HG03097 (cell line): ENCODE measurements at regions not wholly inside any gene's neighbourhood (a gene's known extent, or its start where the extent isn't known, plus 50 kb on each side); places are given as distances from the start of the nearest gene placed in this dataset.
"Not testable (repeated sequence)": the region's sequence is repeated elsewhere in the genome, so short reads cannot be mapped to it uniquely, and the experiment has no call there.

Experiments
- ATAC-seq: cut with Tn5 transposase; IDR thresholded peaks from one replicate; pipeline ENCODE4 v1.9.1; 2021; ENCODE audit not compliant: unreplicated experiment, low FRiP score

DNA sequence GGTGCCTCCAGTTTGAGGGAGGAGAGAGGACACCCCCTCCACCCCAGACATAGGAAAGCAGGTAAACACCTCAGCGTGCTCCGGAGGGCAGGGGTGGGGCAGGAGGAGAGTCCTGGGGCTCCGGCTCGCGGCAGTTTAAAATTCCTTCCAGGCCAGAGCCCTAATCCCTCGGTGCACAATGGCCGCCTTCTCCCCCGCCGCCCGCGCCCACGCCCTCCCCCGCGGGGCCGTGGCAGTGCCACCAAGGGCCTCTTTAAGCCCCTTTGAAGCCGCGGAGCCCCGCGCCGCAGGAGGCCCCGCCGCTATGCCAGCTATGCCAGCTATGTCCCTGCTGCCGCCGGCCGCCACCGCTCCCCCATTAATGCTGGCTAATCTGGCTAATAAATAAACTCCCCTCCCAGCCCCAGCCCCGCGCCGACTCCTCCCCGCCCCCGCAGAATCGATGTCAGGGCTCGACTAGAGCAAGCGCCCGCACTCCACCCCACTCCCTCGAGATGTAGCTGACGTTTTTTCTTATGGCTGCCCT is 125.1 kb downstream of the MRPL14 start:
- ATAC-seq = no peak

DNA sequence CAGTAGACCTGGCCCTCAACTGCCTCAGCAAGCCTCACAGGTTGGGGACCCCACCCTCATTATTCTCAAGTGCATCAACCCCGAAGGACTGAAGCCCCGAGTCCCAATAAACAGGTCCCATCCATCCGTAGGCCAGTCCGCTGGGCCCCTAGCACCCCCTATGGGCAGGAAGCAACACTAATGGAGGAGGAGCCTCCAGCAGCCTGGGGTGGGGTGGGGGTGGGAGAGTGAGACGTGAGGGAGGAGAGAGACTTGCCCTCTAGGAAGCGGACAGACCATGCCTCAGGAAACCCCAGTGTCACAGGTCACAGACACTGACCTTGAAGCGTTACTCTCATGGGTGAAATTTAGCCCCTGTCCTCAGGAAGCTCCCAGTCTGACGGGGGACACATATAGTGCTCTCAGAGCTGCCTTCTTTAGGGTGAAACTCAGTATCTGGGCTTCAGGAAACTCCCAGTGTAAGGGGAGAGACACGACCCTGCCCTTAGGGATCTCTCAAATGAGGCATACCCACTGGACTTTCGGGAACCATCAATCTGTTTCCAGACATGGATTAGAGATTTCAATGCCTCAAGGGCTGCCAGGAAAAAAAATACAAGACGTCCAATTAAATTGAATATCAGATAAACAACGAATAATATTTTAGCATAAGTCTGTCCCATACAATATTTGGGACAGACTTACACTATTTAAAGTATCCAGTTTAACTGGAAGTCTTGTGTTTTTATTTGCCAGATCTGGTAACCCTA is 125.8 kb downstream of the MRPL14 start:
- ATAC-seq = no peak

DNA sequence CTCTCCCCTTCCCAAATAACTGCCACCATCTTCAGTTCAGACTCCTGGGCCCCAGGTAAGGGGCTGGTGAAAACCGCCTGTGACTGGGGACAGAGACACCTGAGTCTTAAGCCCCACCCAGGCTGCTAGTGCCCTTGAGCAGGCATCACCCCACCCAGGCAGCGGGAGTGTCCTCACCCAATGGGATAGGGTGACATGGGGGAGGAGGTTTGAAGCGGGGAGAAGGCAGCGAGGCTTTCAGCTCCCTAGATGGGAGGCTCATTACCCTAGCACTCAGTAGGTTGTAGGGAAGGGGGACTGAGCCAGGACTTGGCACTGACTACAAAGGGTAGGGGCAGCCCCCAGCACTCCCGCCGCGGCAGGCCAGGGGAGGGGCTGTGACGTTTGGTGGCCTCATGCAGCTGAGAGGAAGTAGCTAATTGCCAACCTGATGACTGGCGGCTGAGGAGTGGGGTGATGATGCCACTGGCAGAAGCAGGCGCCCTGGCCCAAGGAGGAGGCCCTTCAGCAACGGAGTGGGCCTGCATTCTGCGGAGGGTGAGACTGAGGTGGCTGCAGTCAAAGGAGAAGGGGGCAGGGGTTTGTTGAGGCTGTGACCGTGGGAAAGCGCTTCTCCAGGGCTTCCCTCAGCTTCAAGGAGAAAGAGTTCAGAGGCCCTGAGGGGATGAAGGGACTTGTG is 126.9 kb downstream of the MRPL14 start:
- no peak for ATAC-seq

DNA sequence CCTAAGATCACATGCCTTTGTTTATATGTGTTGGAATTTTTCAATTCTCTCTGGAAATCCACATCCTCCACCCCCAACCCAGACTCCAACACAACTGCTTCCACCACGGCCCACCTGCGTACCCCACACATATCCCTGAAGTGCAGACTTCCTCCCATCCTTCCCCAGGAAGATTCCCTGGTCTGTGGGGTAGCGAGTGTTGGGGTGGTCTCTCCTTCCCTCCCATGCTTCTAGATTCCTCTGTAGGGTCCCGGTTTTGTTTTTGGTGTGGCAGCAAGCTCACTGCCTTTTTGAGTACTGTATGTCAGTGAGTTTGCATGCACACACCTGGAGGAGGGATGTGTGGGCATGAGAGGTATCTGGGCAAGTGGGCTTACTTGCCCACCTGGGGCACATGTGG is 127.6 kb downstream of the MRPL14 start:
- no peak for ATAC-seq

DNA sequence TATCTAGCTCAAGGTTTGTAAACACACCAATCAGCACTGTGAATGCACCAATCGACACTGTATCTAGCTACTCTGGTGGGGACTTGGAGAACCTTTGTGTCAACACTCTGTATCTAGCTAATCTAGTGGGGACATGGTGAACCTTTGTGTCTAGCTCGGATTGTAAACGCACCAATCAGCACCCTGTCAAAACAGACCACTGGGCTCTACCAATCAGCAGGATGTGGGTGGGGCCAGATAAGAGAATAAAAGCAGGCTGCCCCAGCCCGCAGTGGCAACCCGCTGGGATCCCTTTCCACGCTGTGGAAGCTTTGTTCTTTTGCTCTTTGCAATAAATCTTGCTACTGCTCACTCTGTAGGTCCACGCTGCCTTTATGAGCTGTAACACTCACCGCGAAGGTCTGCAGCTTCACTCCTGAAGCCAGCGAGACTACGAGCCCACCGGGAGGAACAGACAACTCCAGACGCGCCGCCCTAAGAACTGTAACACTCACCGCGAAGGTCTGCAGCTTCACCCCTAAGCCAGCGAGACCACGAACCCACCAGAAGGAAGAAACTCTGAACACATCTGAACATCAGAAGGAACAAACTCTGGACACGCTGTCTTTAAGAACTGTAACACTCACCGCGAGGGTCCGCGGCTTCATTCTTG is 128.5 kb downstream of the MRPL14 start:
- not testable (repeated sequence) for ATAC-seq

DNA sequence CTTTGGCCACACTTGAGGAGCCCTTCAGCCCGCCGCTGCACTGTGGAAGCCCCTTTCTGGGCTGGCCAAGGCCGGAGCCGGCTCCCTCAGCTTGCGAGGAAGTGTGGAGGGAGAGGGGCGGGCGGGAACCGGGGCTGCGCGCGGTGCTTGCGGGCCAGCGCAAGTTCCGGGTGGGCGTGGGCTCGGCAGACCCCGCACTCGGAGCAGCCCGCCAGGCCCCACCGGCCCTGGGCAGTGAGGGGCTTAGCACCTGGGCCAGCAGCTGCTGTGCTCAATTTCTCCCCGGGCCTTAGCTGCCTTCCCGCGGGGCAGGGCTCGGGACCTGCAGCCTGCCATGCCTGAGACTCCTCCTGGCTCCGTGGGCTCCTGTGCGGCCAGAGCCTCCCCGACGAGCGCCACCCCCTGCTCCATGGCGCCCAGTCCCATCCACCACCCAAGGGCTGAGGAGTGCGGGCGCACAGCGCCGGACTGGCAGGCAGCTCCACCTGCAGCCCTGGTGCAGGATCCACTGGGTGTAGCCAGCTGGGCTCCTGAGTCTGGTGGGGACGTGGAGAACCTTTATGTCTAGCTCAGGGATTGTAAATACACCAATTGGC is 129.2 kb downstream of the MRPL14 start:
- not testable (repeated sequence) for ATAC-seq

DNA sequence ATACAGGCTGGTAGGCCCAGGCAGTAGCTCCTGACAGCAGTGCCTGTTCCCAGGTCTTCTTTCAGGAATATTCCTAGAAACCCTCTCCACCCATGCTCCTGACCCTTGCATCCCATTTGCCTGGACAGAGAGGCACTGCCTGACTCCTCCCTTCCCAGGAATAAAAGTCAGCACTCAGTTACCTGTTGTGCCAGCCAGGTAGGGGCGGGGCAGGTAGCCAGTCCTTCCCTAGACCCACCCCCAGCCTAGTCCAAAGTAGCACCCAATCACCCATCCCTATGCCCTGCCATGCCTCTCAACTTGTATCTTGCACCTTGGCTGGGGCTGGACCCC is 129.9 kb downstream of the MRPL14 start:
- no peak for ATAC-seq

DNA sequence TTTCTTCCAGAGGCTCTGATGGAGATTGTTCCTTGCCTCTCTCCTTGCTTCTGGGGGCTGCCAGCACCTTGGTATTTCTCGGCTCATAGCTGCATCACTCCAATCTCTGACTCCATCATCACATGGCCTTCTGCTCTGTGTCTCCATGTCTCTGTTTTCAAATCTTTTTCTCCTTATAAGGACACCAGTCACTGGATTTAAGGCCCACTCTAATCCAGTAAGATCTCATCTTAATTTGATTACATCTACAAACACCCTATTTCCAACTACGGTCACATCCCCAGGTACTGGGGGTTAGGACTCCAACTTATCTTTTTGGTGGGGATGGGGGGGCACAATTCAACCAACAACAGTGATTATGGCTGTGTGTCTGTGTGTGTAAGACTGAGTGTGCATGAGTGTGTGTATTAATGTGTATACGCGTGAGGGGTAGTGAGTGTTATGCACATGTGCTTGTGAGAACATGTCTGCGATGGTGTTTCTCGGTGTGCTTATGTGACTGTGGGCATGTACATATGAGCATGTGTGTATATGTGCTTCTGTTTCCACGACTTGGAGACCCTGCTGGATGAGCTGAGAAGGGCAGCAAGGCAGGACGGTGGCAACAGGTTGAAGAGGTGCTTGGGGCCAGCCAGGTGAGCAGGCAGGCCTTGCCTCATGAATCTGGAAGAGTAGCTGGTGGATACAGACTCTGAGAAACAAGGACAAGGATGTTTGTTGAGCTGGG is 130.5 kb downstream of the MRPL14 start:
- ATAC-seq = no peak

DNA sequence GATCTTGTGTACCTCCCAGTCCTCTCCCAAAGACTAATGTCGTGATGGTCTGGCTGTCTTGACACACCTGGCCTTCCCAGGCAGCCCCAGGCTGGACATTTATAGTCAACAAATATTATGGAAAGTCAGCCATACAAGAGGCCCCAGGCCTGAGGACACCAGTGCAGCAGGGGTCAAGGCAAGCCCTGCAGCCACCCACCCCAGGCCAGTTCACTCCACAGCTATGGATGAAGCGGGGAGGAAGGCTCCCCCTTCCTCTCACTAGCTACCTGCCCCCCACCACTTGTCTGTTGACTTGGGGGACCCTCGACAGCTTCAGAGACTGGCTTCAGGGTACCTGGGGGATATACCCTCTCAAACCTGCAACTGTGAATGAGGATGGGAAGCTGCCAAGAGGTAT is 132.1 kb downstream of the MRPL14 start:
- no peak for ATAC-seq

DNA sequence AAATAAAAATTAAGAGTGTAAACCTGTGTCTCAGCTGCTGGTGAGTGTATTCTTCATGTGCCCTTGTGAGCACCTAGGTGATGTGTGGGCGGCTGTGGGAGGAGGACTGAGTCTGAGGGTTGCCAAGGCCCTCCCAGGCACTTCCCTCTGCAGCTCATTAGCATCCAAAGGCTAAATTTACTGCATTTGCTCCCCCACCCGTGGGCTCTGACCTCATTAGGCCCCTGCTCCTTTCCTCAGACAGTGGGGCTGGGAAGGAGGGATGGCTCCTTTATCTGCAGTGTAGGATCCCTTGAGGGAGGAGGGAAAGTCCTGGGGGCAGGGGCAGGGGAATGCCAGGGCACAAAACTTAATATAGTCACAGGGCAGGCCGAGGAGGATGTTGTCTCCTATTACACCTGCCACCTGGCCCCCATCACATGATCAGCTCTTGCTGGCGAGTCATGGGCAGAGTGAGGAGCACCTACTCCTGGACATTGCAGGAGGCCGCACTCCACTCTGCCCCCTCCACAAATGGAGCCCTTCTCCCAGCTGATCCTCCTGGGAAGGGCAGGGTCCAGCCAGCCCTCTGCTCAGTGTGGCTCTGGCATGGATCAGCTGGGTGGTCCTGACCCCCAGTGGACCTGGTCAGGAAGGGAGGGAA is 133.2 kb downstream of the MRPL14 start:
- no peak for ATAC-seq

DNA sequence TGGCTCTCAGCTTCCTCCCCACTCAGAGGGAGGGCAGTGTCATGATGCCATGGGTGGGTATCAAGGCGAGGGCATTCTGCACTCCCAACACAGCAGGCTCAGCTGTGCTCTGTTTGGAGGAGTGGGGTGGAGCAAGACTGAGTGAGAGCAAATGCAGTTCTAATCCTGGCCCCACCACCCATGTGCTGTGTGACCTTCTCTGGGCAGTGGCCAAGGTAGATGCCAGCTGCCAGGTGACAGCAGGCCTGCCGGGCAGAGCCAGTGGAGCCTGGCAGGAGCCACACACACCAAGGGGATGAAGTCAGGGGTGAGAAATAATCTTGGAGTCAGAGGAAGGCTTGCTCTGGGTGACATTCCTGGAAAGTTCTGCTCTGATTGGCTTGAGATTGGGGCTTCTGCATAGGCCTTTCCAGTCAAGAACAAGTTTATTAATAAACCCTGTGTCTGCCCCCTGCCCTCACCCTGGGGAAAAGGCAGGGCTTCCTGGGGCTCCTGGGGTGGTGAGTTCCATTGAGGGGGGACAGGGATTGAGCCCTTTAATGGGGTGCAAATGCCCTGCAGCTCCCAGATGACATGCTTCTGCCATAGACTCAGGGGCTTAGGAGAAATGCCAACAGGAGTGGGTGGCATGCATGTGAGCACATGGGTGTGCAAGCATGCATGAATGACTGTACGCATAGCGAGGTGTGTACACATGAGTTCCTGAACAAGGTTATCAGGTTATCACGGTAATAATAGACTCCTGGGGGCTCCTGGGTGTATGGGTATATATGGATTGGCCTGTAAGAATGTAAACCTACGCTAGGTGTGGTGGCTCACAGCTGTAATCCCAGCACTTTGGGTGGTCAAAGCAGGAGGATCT is 134.2 kb downstream of the MRPL14 start:
- no peak for ATAC-seq

DNA sequence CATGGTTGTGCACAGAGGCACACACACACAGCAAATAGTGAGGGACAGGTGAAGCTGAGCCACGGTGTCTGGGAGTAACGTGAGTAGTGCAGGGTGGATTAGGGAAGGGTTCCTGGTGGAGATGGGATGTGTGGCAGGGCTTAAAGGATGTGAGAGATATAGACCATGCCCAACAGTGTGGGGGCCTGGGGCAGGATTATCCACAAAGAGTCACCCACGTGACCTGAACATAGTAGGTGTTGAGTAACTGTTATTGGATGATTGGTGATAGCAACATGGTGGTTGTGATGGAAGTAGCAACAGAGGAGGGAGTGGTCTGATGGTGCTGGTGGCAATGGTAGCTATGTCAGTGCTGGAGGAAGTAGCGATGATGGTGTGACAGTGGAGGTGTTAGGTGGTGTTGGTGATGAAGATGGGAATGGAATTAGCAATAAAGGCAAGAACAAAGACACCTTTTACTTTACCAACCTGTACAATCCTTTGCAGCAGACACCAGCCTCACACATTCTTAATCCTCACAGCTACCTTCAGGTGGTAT is 135.1 kb downstream of the MRPL14 start:
- ATAC-seq = no peak

DNA sequence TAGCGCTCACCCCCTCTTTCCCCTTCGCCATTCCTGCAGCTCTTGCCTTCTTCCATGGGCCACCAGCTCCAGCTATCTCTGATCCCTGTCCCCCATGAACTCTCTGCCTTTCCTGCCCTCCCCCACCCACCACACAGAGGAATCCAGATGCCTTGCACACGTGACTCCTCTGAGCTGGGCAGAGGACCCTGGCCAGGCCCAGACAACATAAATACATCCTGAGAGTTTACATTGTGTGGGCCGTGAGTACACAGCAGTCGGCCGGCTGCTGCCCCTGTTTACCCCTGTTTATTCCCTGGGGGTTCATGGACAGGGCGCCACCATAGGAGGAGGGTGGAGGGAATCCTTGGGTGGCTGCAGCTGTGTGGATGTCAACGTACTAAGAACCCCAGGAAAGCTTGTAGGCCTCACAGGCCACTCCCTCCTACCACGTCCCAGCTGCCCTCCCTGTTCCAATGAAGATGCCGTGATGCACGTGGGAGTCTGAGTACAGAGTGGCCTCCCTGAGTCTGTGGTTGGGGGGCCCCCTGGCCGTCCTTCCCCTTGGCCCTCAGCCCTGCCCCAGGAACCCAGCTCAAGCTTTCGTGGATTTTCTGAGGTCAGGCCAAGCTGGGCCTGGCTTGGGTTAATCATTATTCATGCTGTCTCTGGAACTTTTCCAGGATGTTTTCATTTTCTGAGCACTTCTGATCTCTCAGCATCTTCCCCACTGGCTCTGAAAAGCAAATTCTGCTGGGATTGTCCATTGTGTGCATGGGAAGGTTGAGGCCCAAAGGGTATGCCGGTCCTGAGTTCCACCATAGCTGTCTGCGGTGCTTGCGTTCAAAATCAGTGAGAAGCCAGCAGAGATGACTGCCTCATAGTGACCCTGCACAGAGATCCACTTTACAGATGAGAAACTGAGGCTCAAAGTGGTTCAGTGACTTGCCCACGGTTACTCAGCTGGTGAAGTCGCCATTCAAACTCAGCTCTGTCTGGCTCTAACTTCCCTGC is 136.3 kb downstream of the MRPL14 start:
- no peak for ATAC-seq

DNA sequence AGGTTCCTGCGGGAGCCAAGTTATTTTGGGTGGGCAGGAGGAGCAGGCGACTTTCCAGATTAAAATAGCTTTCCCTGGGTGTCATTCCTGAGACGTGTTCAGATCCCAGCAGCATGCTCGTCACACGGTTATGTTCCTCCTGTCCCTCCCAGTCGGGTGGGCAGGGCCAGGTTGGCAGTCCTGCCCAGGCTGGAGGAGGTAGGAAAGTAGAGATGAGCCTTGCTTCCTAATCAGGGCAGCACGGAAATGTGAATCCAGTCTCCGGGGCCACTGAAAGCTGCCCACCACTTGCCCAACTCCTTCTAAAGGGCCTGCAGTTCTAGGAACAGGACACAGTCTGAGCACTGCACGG is 137.0 kb downstream of the MRPL14 start:
- no peak for ATAC-seq

DNA sequence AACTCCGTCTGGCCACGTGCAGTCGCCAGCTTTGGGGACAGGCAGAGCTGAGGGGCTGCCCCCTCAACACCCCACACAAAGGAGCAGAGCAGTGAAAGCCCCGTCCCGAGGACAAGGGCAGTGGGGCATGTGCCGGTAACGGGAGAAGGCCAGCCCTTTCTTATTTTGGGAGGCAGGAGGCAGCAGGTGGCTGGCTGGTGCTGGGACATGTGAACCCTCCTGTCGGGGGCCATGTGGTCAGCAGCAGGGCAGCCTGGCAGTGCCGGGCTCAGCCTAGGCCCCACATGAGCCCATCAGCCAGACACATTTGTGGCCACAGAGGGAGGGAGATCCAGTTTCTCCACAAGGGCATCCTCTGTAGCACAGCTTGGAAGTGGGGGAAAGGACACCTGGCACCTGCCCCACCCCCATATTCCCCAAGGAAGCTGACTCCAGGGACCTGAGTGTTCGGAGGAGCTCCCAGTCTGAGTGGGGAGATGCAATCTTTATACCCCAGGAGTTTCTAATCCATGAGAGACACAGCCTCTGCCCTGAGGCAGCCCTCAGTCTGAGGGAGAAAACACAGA is 137.6 kb downstream of the MRPL14 start:
- ATAC-seq = no peak

DNA sequence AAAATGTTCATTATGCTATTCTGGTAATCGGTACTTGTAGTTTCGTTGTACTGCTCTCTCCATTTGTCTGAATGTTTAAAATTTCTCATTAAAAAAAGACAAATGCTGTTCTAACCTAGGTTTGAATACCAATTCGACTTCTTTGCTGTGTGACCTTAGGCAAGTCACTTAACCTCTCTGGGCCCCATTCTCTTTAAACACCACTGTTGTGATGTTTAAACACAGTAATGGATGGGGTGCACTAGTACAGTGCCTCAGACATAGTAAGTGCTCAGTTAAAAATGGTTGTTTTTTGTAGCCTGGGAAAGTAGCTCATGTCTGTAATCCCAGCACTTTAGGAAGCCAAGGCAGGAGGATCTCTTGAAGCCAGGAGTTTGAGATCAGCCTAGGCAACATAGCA is 138.5 kb downstream of the MRPL14 start:
- no peak for ATAC-seq

DNA sequence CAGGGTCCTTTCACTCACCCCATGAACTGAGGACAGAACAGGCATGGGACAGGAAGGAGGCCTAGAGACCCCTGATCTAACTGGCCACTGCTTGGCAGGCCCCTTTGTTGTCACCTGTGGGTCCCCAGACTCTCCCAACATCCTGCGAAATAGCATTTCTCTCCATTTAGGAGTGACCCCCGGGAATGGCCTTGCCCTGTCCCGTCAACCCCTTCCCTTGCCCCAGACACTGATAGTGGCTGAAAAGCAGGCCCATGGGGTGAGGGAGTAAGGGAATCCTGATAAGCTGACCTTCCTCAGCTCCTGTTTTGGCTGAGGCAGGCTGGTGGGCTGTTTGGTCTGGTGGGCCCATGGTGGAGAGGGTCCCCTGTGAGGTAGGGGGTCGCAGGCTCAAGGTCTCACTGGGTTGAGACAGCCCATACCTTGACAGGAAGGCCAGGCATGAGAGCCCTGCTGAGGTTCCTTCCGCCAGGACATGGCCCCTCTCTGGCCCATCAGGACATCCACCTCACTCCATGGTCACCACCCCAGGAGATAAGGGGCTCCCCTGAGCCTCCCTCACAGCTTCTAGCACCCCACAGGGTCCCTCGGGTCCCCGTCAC is 139.3 kb downstream of the MRPL14 start:
- no peak for ATAC-seq
